Neural progenitor cell (in vitro differentiated cells): ENCODE measurements at regions not wholly inside any gene's neighbourhood (a gene's known extent, or its start where the extent isn't known, plus 50 kb on each side); places are given as distances from the start of the nearest gene placed in this dataset.

Experiments used
- DNase-seq: peaks from one replicate; pipeline ENCODE4 v3.0.0-alpha.2; 2016; ENCODE audit warnings: low spot score
- H2AFZ ChIP-seq: fragments of 200-600 bp; sonication (generic); replicated peaks from 2 replicates; pipeline ENCODE4 v1.6.1; 2016; ENCODE audit warnings: antibody characterized with exemption
- H3F3A ChIP-seq: fragments of 200-600 bp; sonication (generic); 2 replicates; pipeline ENCODE4 v1.6.1; 2016; ENCODE audit warnings: antibody characterized with exemption, low read depth
- H3K27ac ChIP-seq: fragments of 200-600 bp; sonication (generic); 2 replicates; pipeline ENCODE4 v1.5.1; 2016; ENCODE audit warnings: mild to moderate bottlenecking
- H3K27me3 ChIP-seq: fragments of 200-600 bp; sonication (generic); 2 replicates; pipeline ENCODE4 v1.6.1; 2016; ENCODE audit warnings: mild to moderate bottlenecking, moderate library complexity
- H3K36me3 ChIP-seq: fragments of 200-600 bp; sonication (generic); 2 replicates; pipeline ENCODE4 v1.5.1; 2016
- H3K4me1 ChIP-seq: fragments of 200-600 bp; sonication (generic); 2 replicates; pipeline ENCODE4 v1.6.1; 2016; ENCODE audit warnings: mixed run types
- H3K4me2 ChIP-seq: fragments of 200-600 bp; sonication (generic); 2 replicates; pipeline ENCODE4 v1.6.1; 2016
- H3K4me3 ChIP-seq: fragments of 200-600 bp; sonication (generic); 2 replicates; pipeline ENCODE4 v1.5.1; 2016
- H3K79me2 ChIP-seq: fragments of 200-600 bp; sonication (generic); 2 replicates; pipeline ENCODE4 v1.6.1; 2016; ENCODE audit warnings: low read depth
- H3K9ac ChIP-seq: fragments of 200-600 bp; sonication (generic); 2 replicates; pipeline ENCODE4 v1.6.1; 2016
- H3K9me3 ChIP-seq: fragments of 200-600 bp; sonication (generic); 2 replicates; pipeline ENCODE4 v1.5.1; 2016; ENCODE audit warnings: low read depth
- H4K20me1 ChIP-seq: fragments of 200-600 bp; sonication (generic); 2 replicates; pipeline ENCODE4 v1.6.1; 2016; ENCODE audit warnings: low read depth
- H3K27ac Mint-ChIP-seq: 3 replicates; pipeline ENCODE4 v1.8.0; 2021; ENCODE audit warnings: mixed read lengths
- H3K27me3 Mint-ChIP-seq: 2 replicates; pipeline ENCODE4 v1.8.0; 2022; ENCODE audit warnings: low read depth, mild to moderate bottlenecking, inconsistent platforms, moderate library complexity, mixed read lengths; ENCODE audit not compliant: insufficient read depth
- H3K36me3 Mint-ChIP-seq: 3 replicates; pipeline ENCODE4 v1.8.0; 2021; ENCODE audit warnings: mixed read lengths
- H3K4me1 Mint-ChIP-seq: 3 replicates; pipeline ENCODE4 v1.8.0; 2021; ENCODE audit warnings: mixed read lengths
- H3K4me3 Mint-ChIP-seq: 3 replicates; pipeline ENCODE4 v1.8.0; 2021; ENCODE audit warnings: mild to moderate bottlenecking, moderate library complexity, mixed read lengths
- H3K9me3 Mint-ChIP-seq: 3 replicates; pipeline ENCODE4 v1.8.0; 2020; ENCODE audit warnings: mixed read lengths
- CTCF ChIP-seq: fragments of 200-600 bp; sonication (generic); IDR thresholded peaks from 2 replicates; pipeline ENCODE4 v1.5.1; 2017; ENCODE audit warnings: antibody characterized with exemption, mild to moderate bottlenecking
- EZH2 ChIP-seq: fragments of 200-600 bp; sonication (generic); IDR thresholded peaks from 2 replicates; pipeline ENCODE4 v1.6.1; 2017; ENCODE audit warnings: antibody characterized with exemption, mild to moderate bottlenecking, moderate library complexity
- EZH2phosphoT487 ChIP-seq: fragments of 200-600 bp; sonication (generic); IDR thresholded peaks from 2 replicates; pipeline ENCODE4 v1.6.1; 2017; ENCODE audit warnings: antibody characterized with exemption

- no peak for DNase-seq
- H3K27ac Mint-ChIP-seq = no peak overlapping the region
- Histone ChIP-seq H3K4me3 (no peak overlapping the region), H3K9ac (no peak overlapping the region), H3K4me1 (peaks cover 4% of the 10 kb centered on the region), H3K4me2 (no peak overlapping the region), H3K9me3 (no peaks in the 10 kb centered on the region), H3K27me3 (no peaks in the 10 kb centered on the region), H3F3A (no peaks in the 10 kb centered on the region), H4K20me1 (no peaks in the 10 kb centered on the region), H2AFZ (no peak overlapping the region), H3K36me3 (no peaks in the 10 kb centered on the region), H3K79me2 (no peaks in the 10 kb centered on the region), H3K27ac (no peak overlapping the region)
- no peaks in the 10 kb centered on the region for H3K36me3 Mint-ChIP-seq
- peaks cover 18% of the 10 kb centered on the region for H3K4me1 Mint-ChIP-seq
- TF ChIP-seq CTCF (no peak), EZH2 (no peak), EZH2phosphoT487 (no peak)
- H3K9me3 Mint-ChIP-seq = no peaks in the 10 kb centered on the region
- no peak overlapping the region for H3K4me3 Mint-ChIP-seq
- peaks cover 3% of the 10 kb centered on the region for H3K27me3 Mint-ChIP-seq
Measured at GRCh38 chr22:48822278-48823233, 1005.1 kb downstream of the BRD1 start.

GRCh38 chr22:48821727-48822126 is 1005.9 kb downstream of the BRD1 start:
- no peaks in the 10 kb centered on the region for H3F3A ChIP-seq
- H3K4me2 ChIP-seq = no peak overlapping the region
- no peak for DNase-seq
- H3K9me3 Mint-ChIP-seq = no peaks in the 10 kb centered on the region
- H3K27ac ChIP-seq = no peak overlapping the region
- H3K79me2 ChIP-seq = no peaks in the 10 kb centered on the region
- H3K36me3 ChIP-seq = no peaks in the 10 kb centered on the region
- H3K9ac ChIP-seq = no peak overlapping the region
- H2AFZ ChIP-seq = no peak overlapping the region
- TF ChIP-seq EZH2 (no peak), EZH2phosphoT487 (no peak), CTCF (no peak)
- H3K9me3 ChIP-seq = no peaks in the 10 kb centered on the region
- no peaks in the 10 kb centered on the region for H3K36me3 Mint-ChIP-seq
- H3K27ac Mint-ChIP-seq = no peak overlapping the region
- no peak overlapping the region for H3K4me3 ChIP-seq
- peaks cover 3% of the 10 kb centered on the region for H3K27me3 Mint-ChIP-seq
- no peaks in the 10 kb centered on the region for H4K20me1 ChIP-seq
- H3K4me1 ChIP-seq = no peaks in the 10 kb centered on the region
- H3K27me3 ChIP-seq = no peaks in the 10 kb centered on the region
- H3K4me1 Mint-ChIP-seq = peaks cover 13% of the 10 kb centered on the region
- H3K4me3 Mint-ChIP-seq = no peak overlapping the region

GRCh38 chr22:48821346-48821690 is 1006.4 kb downstream of the BRD1 start:
- no peak overlapping the region for H3K4me3 ChIP-seq
- peaks cover 3% of the 10 kb centered on the region for H3K27me3 Mint-ChIP-seq
- TF ChIP-seq EZH2phosphoT487 (no peak), CTCF (no peak), EZH2 (no peak)

More at GRCh38 chr22:48821346-48821690, 1006.4 kb downstream of the BRD1 start:
- DNase-seq = no peak
- no peak overlapping the region for H3K4me2 ChIP-seq
- no peaks in the 10 kb centered on the region for H3K79me2 ChIP-seq
- Mint-ChIP-seq H3K36me3 (no peaks in the 10 kb centered on the region), H3K27ac (no peak overlapping the region), H3K4me3 (no peak overlapping the region), H3K9me3 (no peaks in the 10 kb centered on the region), H3K4me1 (peaks cover 13% of the 10 kb centered on the region)
- no peak overlapping the region for H2AFZ ChIP-seq
- no peaks in the 10 kb centered on the region for H3K9me3 ChIP-seq
- no peak overlapping the region for H3K9ac ChIP-seq
- no peaks in the 10 kb centered on the region for H3F3A ChIP-seq
- H3K4me1 ChIP-seq = no peaks in the 10 kb centered on the region
- H4K20me1 ChIP-seq = no peaks in the 10 kb centered on the region
- no peaks in the 10 kb centered on the region for H3K27me3 ChIP-seq
- no peaks in the 10 kb centered on the region for H3K36me3 ChIP-seq
- H3K27ac ChIP-seq = no peak overlapping the region
